LNCaP clone FGC (cell line): ENCODE measurements at regions not wholly inside any gene's neighbourhood (a gene's known extent, or its start where the extent isn't known, plus 50 kb on each side); places are given as distances from the start of the nearest gene placed in this dataset.

Source experiments
- DNase-seq: peaks from one replicate; pipeline ENCODE4 v3.0.0-alpha.2; 2011; ENCODE audit warnings: low read depth
- H3K4me3 ChIP-seq: 2 replicates; pipeline ENCODE4 v1.5.1; 2011; ENCODE audit warnings: mild to moderate bottlenecking, low read depth, low read length, control low read depth
- TF ChIP-seq, protein P1 (sequence below): IDR thresholded peaks from 2 replicates; pipeline ENCODE4 v1.5.1; 2012; ENCODE audit warnings: mild to moderate bottlenecking; ENCODE audit not compliant: control insufficient read depth, insufficient read depth; ENCODE audit errors: extremely low read depth

DNA sequence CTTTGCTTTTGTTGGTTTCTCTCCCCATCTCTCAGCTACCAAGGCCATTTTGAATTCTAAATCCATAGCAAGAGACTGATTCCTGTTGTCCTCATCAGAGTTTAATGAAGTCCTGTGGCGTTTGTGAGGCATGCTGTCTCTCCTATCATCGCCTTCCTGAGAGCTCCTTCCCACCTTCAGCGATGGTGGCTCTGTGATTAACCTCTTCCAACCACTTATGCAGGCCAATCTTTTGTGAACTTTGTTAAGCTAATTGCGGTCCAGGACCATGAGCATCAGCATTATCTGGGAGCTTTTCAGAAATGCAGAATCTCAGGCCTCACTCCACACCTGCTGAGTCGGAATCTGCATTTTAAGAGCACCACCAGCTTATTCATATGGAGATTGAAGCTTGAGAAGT is 272.5 kb upstream of the CDYL start:
- TF ChIP-seq, protein P1, sequence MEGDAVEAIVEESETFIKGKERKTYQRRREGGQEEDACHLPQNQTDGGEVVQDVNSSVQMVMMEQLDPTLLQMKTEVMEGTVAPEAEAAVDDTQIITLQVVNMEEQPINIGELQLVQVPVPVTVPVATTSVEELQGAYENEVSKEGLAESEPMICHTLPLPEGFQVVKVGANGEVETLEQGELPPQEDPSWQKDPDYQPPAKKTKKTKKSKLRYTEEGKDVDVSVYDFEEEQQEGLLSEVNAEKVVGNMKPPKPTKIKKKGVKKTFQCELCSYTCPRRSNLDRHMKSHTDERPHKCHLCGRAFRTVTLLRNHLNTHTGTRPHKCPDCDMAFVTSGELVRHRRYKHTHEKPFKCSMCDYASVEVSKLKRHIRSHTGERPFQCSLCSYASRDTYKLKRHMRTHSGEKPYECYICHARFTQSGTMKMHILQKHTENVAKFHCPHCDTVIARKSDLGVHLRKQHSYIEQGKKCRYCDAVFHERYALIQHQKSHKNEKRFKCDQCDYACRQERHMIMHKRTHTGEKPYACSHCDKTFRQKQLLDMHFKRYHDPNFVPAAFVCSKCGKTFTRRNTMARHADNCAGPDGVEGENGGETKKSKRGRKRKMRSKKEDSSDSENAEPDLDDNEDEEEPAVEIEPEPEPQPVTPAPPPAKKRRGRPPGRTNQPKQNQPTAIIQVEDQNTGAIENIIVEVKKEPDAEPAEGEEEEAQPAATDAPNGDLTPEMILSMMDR = no peak
- H3K4me3 ChIP-seq = no peak overlapping the region
- no peak for DNase-seq

DNA sequence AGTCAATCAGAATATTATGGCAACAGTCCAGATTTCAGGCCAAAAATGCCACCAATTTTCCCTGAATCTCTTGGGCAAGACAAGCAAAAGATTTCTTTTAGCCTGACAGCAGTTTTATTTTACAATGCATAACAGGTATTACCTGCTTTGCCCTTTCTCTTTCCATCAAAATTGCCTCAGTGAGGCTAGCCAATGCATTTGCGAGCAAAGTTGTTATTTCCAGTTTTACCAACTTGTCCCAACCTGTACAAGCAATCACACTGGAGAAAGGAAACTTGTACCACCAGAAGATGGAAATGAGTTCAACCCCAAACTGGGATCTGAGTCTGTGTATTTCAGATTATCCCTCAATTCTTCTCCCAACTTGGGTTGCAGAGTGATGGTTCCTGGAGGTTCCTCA is 279.9 kb upstream of the CDYL start:
- TF ChIP-seq, protein P1 = no peak

DNA sequence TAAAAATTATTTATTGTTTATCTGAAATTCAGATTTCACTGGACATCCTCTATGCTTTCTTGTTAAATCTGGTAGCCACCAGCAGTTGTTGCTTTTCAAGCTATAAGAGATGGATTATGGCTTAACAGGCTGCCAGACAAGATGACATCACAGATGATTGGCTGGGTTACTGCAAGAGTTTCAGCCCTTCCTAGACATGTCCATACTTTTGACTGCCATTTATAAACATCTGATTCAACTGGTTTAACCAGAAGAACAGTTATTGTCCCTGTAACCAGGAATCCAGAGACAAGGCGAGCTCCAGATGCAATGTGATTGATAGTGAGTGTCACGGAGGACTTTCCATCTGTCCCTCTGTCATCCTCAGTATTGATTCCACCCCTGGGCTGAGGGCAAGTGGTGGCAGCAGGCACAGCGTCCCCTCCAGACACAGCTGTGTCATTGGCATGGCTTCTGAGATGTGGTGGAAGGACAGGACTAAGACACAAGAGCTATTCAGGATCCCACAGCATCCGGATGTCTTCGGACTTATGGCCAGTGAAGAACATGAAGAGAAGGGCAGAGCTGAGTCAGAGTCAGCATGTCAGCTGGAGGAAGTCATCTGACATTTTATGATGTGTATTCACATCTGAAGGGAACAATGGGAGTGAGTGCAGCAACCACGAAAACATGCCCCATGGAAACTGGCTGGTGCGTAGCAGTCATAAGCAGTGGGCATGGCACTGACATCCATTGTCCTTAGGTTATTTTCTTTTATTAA is 284.5 kb upstream of the CDYL start:
- DNase-seq = peak; percentile 11
- no peak overlapping the region for H3K4me3 ChIP-seq
- TF ChIP-seq, protein P1 = no peak

More for the DNA sequence above, 279.9 kb upstream of the CDYL start:
- H3K4me3 ChIP-seq = no peak overlapping the region
- peak; percentile 14 for DNase-seq

DNA sequence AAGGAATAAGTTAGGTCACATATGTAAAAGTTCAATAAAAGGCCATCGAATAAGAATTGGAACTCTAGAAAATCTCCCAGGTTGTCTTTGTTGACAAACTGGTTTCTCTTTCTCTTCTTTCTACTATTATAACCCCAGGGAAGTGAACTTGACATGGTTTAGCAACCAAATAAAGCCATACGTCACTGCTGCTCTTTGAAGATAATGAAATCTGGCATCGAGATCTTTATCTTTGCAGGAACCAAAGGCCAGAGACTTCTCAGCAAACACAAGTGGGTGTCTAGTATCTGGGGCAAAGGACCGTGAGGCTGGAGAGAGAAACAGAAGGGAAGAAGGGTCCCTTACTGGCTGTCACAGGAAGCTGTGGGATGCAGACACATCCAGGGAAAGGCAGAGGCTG is 286.7 kb upstream of the CDYL start:
- peak; percentile 27 for DNase-seq
- TF ChIP-seq, protein P1 = no peak

DNA sequence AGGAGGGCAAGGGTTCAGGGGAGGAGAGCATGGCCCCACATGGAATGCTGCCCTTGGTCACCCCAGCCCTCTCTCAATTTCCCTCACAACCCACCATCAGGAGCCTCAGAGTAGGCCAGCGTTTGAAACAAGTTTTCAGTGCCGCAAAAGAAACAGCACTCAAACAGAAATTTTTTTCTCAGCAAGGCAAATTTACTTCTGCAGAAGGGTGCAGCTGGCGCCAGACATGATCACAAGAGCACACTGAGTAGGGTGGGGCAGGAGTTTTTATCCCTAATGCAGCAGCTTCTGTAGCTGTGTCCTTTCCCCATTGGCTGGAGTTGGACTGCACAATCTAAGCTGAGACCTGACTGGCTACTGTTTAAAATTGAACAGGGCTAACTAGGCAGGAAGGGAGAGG is 287.8 kb upstream of the CDYL start:
- no peak for DNase-seq
- TF ChIP-seq, protein P1 = no peak
- no peak overlapping the region for H3K4me3 ChIP-seq

More for the DNA sequence above, 286.7 kb upstream of the CDYL start:
- H3K4me3 ChIP-seq = no peak overlapping the region

DNA sequence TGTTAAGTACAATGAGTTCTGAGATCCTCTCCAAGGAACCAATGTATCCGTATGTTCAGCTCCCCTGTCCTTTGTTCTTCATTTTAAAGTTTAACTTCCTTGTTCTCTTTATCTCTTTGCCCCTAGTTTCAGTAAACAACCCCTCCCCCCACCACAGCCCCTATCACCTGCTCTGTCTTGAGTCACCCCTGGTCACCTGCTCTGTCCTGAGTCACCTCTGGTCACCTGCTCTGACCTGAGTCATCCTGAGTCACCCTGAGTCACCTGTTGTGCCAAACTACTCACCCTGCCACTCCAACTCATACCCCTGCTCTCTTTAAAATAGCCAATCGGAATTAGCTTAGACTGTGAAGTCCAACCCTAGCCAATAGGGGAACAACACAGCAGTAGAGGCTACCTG is 288.7 kb upstream of the CDYL start:
- TF ChIP-seq, protein P1 = no peak
- DNase-seq = no peak
- no peak overlapping the region for H3K4me3 ChIP-seq
